ENCODE measurements at regions not wholly inside any gene's neighbourhood (a gene's known extent, or its start where the extent isn't known, plus 50 kb on each side); places are given as distances from the start of the nearest gene placed in this dataset.

GRCh38 chr6:106895703-106896040 lies 78.9 kb downstream of the CD24 start:
- no peak for TF ChIP-seq CTCF (IDR thresholded peaks at IDR 0.05; ENCODE audit: extremely low read depth, insufficient read depth, missing control alignments)
- no peak for DNase-seq (ENCODE audit: low spot score)
- in situ Hi-C loops (cut with MboI; ENCODE audit: low pct_unique_long_range_greater_than_20kb, low sequenced_read_pairs, unreplicated experiment) = no loop called here

GRCh38 chr6:106894978-106895702 lies 79.4 kb downstream of the CD24 start:
- no peak for TF ChIP-seq CTCF (IDR thresholded peaks at IDR 0.05; ENCODE audit: extremely low read depth, insufficient read depth, missing control alignments)
- in situ Hi-C loops (cut with MboI; ENCODE audit: low pct_unique_long_range_greater_than_20kb, low sequenced_read_pairs, unreplicated experiment) = no loop called here
- DNase-seq (ENCODE audit: low spot score) = no peak

- in situ Hi-C loops (cut with MboI; ENCODE audit: low pct_unique_long_range_greater_than_20kb, low sequenced_read_pairs, unreplicated experiment) = no loop called here
- DNase-seq (ENCODE audit: low spot score) = no peak
- TF ChIP-seq CTCF (IDR thresholded peaks at IDR 0.05; ENCODE audit: extremely low read depth, insufficient read depth, missing control alignments) = no peak
These were observed 82.3 kb downstream of the CD24 start for GRCh38 chr6:106892186-106892585.

GRCh38 chr6:106890447-106890846 lies 84.1 kb downstream of the CD24 start:
- no peak for DNase-seq (ENCODE audit: low spot score)
- no peak for TF ChIP-seq CTCF (IDR thresholded peaks at IDR 0.05; ENCODE audit: extremely low read depth, insufficient read depth, missing control alignments)
- in situ Hi-C loops (cut with MboI; ENCODE audit: low pct_unique_long_range_greater_than_20kb, low sequenced_read_pairs, unreplicated experiment) = no loop called here

GRCh38 chr6:106889692-106890091 lies 84.8 kb downstream of the CD24 start:
- DNase-seq (ENCODE audit: low spot score) = no peak
- TF ChIP-seq CTCF (IDR thresholded peaks at IDR 0.05; ENCODE audit: extremely low read depth, insufficient read depth, missing control alignments) = no peak
- in situ Hi-C loops (cut with MboI; ENCODE audit: low pct_unique_long_range_greater_than_20kb, low sequenced_read_pairs, unreplicated experiment) = no loop called here

- no peak for TF ChIP-seq CTCF (IDR thresholded peaks at IDR 0.05; ENCODE audit: extremely low read depth, insufficient read depth, missing control alignments)
- in situ Hi-C loops (cut with MboI; ENCODE audit: low pct_unique_long_range_greater_than_20kb, low sequenced_read_pairs, unreplicated experiment) = no loop called here
- DNase-seq (ENCODE audit: low spot score) = no peak
These were observed 87.4 kb downstream of the CD24 start for GRCh38 chr6:106886922-106887797.
